PC-3 (cell line): ENCODE measurements at regions not wholly inside any gene's neighbourhood (a gene's known extent, or its start where the extent isn't known, plus 50 kb on each side); places are given as distances from the start of the nearest gene placed in this dataset.
"Not testable (repeated sequence)": the region's sequence is repeated elsewhere in the genome, so short reads cannot be mapped to it uniquely, and the experiment has no call there.

Source experiments
- ATAC-seq: fragments of 200-7000 bp; cut with Tn5 transposase; 2 replicates; pipeline ENCODE4 v1.9.1; 2020; ENCODE audit warnings: mild to moderate bottlenecking, moderate library complexity
- BruUV-seq: library from RNA; stranded (reverse); fragments of 400-500 nt; replicated peaks from 2 replicates; lab custom pipeline; 2021; lab: Mats Ljungman, UMichigan
- CTCF ChIA-PET: fragments of 300-600 bp; sonication (Branson Sonifier 250); formaldehyde crosslinking; loops from one replicate; lab custom pipeline; 2022; ENCODE audit warnings: antibody characterized with exemption; lab: Charles Lee
- POLR2A ChIA-PET: fragments of 300-600 bp; sonication (Branson Sonifier 250); formaldehyde crosslinking; loops from one replicate; lab custom pipeline; 2022; ENCODE audit warnings: antibody characterized with exemption; ENCODE audit not compliant: unreplicated experiment; lab: Charles Lee
- DNase-seq: peaks from one replicate; pipeline ENCODE4 v3.0.0-alpha.2; 2015
- H2AFZ ChIP-seq: fragments of 300-600 bp; sonication (generic); 2 replicates; pipeline ENCODE4 v1.6.0; 2016; ENCODE audit warnings: antibody characterized with exemption, low read length
- H3F3A ChIP-seq: fragments of 300-600 bp; sonication (generic); one replicate; pipeline ENCODE4 v1.6.0; 2017; ENCODE audit warnings: antibody characterized with exemption, low read length, control low read depth, mild to moderate bottlenecking; ENCODE audit not compliant: unreplicated experiment
- H3K27ac ChIP-seq: fragments of 300-600 bp; sonication (generic); 2 replicates; pipeline ENCODE4 v1.5.1; 2016; ENCODE audit warnings: mild to moderate bottlenecking, low read length
- H3K27me3 ChIP-seq: fragments of 300-600 bp; sonication (generic); 2 replicates; pipeline ENCODE4 v1.6.1; 2016; ENCODE audit warnings: low read length, mixed read lengths
- H3K36me3 ChIP-seq: fragments of 300-600 bp; sonication (generic); 2 replicates; pipeline ENCODE4 v1.6.1; 2016; ENCODE audit warnings: low read depth, mixed run types, low read length, mixed read lengths
- H3K4me1 ChIP-seq: fragments of 300-600 bp; sonication (generic); 2 replicates; pipeline ENCODE4 v1.5.1; 2016; ENCODE audit warnings: low read length; ENCODE audit not compliant: insufficient read depth
- H3K4me2 ChIP-seq: fragments of 300-600 bp; sonication (generic); 2 replicates; pipeline ENCODE4 v1.6.0; 2016; ENCODE audit warnings: low read length
- H3K4me3 ChIP-seq: fragments of 300-600 bp; sonication (generic); 2 replicates; pipeline ENCODE4 v1.5.1; 2016; ENCODE audit warnings: mild to moderate bottlenecking, low read length, mixed read lengths
- H3K79me2 ChIP-seq: fragments of 300-600 bp; sonication (generic); 2 replicates; pipeline ENCODE4 v1.6.1; 2017; ENCODE audit warnings: low read length, mixed read lengths
- H3K9ac ChIP-seq: fragments of 300-600 bp; sonication (generic); 2 replicates; pipeline ENCODE4 v1.6.0; 2016; ENCODE audit warnings: mild to moderate bottlenecking, low read length
- H3K9me2 ChIP-seq: fragments of 300-600 bp; sonication (generic); replicated peaks from 2 replicates; pipeline ENCODE4 v1.6.1; 2016; ENCODE audit warnings: mixed run types, low read length, mixed read lengths
- H3K9me3 ChIP-seq: fragments of 300-600 bp; sonication (generic); 2 replicates; pipeline ENCODE4 v1.6.1; 2016; ENCODE audit warnings: low read length, mixed read lengths
- H4K20me1 ChIP-seq: fragments of 300-600 bp; sonication (generic); 2 replicates; pipeline ENCODE4 v1.6.1; 2016; ENCODE audit warnings: low read length, mixed read lengths
- CTCF ChIP-seq: fragments of 300-600 bp; sonication (generic); conservative IDR thresholded peaks from 2 replicates; pipeline ENCODE4 v1.5.1; 2017; ENCODE audit warnings: antibody characterized with exemption, low read depth, mild to moderate bottlenecking, low read length
- EZH2 ChIP-seq: fragments of 300-600 bp; sonication (generic); IDR thresholded peaks from one replicate; pipeline ENCODE4 v1.6.1; 2017; ENCODE audit warnings: antibody characterized with exemption, mild to moderate bottlenecking, low read length; ENCODE audit not compliant: unreplicated experiment
- EZH2phosphoT487 ChIP-seq: fragments of 300-600 bp; sonication (generic); IDR thresholded peaks from 2 replicates; pipeline ENCODE4 v1.6.1; 2018; ENCODE audit warnings: mild to moderate bottlenecking, antibody characterized with exemption, low read length, borderline replicate concordance
- intact Hi-C: fragments of 100-400 bp; cut with micrococcal nuclease; formaldehyde crosslinking; loops from 2 replicates; pipeline ENCODE4 v1.9.0; 2023

DNA sequence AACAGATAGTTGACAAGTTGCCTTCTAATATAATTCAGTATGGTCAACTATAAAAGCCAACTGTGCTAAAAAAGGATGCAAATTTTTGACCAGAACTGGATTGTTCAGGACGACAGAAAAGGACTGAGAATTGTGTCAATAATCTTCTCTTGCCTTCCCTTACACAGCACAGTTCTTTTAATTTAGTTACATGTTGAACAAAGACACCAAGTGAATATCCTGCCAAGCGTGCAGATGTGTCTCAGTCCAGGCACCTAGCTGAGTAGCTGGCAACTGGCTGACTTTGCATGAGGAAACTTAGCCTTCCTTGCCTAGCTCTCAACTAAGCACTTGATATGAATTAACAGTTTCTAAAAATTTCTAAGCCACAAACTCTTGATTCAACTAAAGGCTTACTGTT, 801.4 kb downstream of the BCL11A start:
- Histone ChIP-seq H3K9ac (no peak overlapping the region), H3K9me3 (no peaks in the 10 kb centered on the region), H3K79me2 (no peaks in the 10 kb centered on the region), H3K4me2 (no peak overlapping the region), H3K36me3 (no peaks in the 10 kb centered on the region), H3K27ac (no peak overlapping the region), H3F3A (no peaks in the 10 kb centered on the region), H3K4me3 (no peak overlapping the region), H4K20me1 (no peaks in the 10 kb centered on the region), H3K4me1 (no peaks in the 10 kb centered on the region), H3K27me3 (peaks cover 8% of the 10 kb centered on the region), H2AFZ (no peak overlapping the region), H3K9me2 (no peaks in the 10 kb centered on the region)
- BruUV-seq = no TSS peak
- POLR2A ChIA-PET = no interaction called here
- no peak for ATAC-seq
- CTCF ChIA-PET = no interaction called here
- intact Hi-C loops = no loop called here
- DNase-seq = no peak
- TF ChIP-seq EZH2phosphoT487 (no peak), EZH2 (no peak), CTCF (no peak)

DNA sequence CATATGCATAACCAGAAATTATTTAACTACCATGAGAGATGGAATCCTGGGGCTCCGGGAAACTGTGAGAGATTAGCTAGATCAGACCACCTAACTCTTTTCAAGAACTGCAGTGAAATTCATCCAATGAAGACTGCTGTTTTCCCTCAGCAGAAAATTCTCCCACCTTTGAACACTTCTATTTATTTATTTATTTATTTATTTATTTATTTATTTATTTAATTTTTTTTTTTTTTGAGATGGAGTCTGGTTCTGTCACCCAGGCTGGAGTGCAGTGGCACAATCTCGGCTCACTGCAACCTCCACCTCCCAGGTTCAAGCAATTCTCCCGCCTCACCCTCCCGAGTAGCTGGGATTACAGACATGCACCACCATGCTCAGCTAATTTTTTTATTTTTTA, 802.2 kb downstream of the BCL11A start:
- CTCF ChIA-PET, POLR2A ChIA-PET, H3K9me3 ChIP-seq, intact Hi-C loops, H3K4me2 ChIP-seq, H3K79me2 ChIP-seq, BruUV-seq, H3F3A ChIP-seq, H3K9ac ChIP-seq, DNase-seq, H3K4me3 ChIP-seq, H3K9me2 ChIP-seq, H4K20me1 ChIP-seq, ATAC-seq, H3K36me3 ChIP-seq, H2AFZ ChIP-seq, H3K4me1 ChIP-seq, H3K27ac ChIP-seq: not testable (repeated sequence)
- H3K27me3 ChIP-seq = peaks cover 11% of the 10 kb centered on the region

DNA sequence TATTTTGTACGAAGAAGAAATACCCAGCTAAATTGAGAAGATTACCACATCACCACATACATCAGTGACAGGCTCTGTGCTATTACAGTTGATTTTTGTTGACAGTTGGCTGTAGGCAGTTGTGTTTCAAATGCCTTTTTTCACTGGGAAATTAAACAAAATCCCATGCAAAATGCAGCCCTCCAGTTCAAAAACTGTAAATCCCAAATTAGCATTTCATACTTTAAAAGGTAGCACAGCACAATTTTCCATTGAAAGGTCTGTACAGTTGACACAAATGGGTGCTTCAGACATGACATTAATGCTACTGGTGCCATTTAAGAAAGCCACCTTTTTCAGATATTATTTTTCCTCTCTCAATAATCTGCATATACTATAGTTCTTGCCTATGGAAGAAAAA, 807.2 kb downstream of the BCL11A start:
- ChIA-PET CTCF (no interaction called here), POLR2A (no interaction called here)
- Histone ChIP-seq H4K20me1 (no peaks in the 10 kb centered on the region), H3K9me3 (no peaks in the 10 kb centered on the region), H3K4me3 (no peak overlapping the region), H3K4me2 (no peak overlapping the region), H3K9ac (no peak overlapping the region), H2AFZ (no peak overlapping the region), H3F3A (no peaks in the 10 kb centered on the region), H3K36me3 (no peaks in the 10 kb centered on the region), H3K79me2 (no peaks in the 10 kb centered on the region), H3K27me3 (peaks cover 11% of the 10 kb centered on the region), H3K27ac (no peak overlapping the region), H3K4me1 (no peaks in the 10 kb centered on the region), H3K9me2 (no peaks in the 10 kb centered on the region)
- intact Hi-C loops = no loop called here
- ATAC-seq = no peak
- BruUV-seq = no TSS peak
- DNase-seq = no peak
- TF ChIP-seq EZH2phosphoT487 (no peak), CTCF (no peak), EZH2 (no peak)
